Ascending aorta (tissue), 2 donors: ENCODE measurements at regions not wholly inside any gene's neighbourhood (a gene's known extent, or its start where the extent isn't known, plus 50 kb on each side); places are given as distances from the start of the nearest gene placed in this dataset.
A peak's percentile ranks its signal among the peaks of the same experiment; 100 is the strongest.
"Not testable (repeated sequence)": the region's sequence is repeated elsewhere in the genome, so short reads cannot be mapped to it uniquely, and the experiment has no call there.

Source experiments
- DNase-seq, 2 donors: peaks; one replicate each; pipeline ENCODE4 v3.0.0-alpha.2; 2019; ENCODE audit warnings: low spot score in 2 of 2
- H3K27ac ChIP-seq, 2 donors: fragments of 200-600 bp; sonication (generic); one replicate each; pipeline ENCODE4 v1.5.1; 2016 to 2017; ENCODE audit warnings: mild to moderate bottlenecking in 1 of 2
- H3K27me3 ChIP-seq: fragments of 200-600 bp; sonication (generic); one replicate; pipeline ENCODE4 v1.5.1; 2017
- H3K36me3 ChIP-seq, 2 donors: fragments of 200-600 bp; sonication (generic); one replicate each; pipeline ENCODE4 v1.5.1; 2016
- H3K4me1 ChIP-seq, 2 donors: fragments of 200-600 bp; sonication (generic); one replicate each; pipeline ENCODE4 v1.5.1; 2016 to 2017; ENCODE audit warnings: mild to moderate bottlenecking in 1 of 2
- H3K4me3 ChIP-seq, 2 donors: fragments of 200-600 bp; sonication (generic); one replicate each; pipeline ENCODE4 v1.5.1; 2016 to 2017; ENCODE audit warnings: mild to moderate bottlenecking in 1 of 2
- H3K9me3 ChIP-seq, 2 donors: fragments of 200-600 bp; sonication (generic); one replicate each; pipeline ENCODE4 v1.5.1; 2016
- intact Hi-C: fragments of 100-400 bp; cut with DNase I; formaldehyde crosslinking; loops from one replicate; pipeline ENCODE4 v1.15.1; 2023
- TF ChIP-seq, protein P1 (sequence below), 3 experiments: fragments of 200-600 bp in 2 of 3; fragments of 450-650 bp in 1 of 3; sonication (generic) in 2 of 3; IDR thresholded peaks; one replicate each; pipeline ENCODE4 v1.5.1; 2016 to 2019; ENCODE audit warnings: antibody characterized with exemption in 3 of 3, mild to moderate bottlenecking in 1 of 3, moderate library complexity in 1 of 3

DNA sequence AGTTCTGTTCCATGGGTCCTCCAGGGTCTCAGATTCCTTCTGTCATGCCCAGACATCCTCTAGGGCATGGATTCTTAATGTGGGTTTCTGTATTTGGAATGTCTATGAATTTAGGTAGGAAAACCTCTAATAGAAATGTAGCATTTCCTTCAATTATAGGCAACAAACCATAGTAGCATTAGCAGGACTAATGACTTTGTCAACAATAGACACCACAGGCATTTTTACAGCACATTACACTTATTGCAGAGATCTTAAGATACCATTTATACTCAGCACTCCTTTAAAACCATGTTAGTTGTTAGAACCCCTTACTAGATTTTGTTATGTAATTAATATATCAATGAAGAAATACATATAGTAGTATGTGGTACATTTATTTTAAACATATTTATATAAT, 77.8 kb upstream of the TBC1D5 start:
- H3K4me1 ChIP-seq = no peaks in the 10 kb centered on the region
- H3K27me3 ChIP-seq = no peaks in the 10 kb centered on the region
- H3K9me3 ChIP-seq = no peaks in the 10 kb centered on the region
- intact Hi-C loops = no loop called here
- no peak overlapping the region for H3K27ac ChIP-seq
- TF ChIP-seq, protein P1, sequence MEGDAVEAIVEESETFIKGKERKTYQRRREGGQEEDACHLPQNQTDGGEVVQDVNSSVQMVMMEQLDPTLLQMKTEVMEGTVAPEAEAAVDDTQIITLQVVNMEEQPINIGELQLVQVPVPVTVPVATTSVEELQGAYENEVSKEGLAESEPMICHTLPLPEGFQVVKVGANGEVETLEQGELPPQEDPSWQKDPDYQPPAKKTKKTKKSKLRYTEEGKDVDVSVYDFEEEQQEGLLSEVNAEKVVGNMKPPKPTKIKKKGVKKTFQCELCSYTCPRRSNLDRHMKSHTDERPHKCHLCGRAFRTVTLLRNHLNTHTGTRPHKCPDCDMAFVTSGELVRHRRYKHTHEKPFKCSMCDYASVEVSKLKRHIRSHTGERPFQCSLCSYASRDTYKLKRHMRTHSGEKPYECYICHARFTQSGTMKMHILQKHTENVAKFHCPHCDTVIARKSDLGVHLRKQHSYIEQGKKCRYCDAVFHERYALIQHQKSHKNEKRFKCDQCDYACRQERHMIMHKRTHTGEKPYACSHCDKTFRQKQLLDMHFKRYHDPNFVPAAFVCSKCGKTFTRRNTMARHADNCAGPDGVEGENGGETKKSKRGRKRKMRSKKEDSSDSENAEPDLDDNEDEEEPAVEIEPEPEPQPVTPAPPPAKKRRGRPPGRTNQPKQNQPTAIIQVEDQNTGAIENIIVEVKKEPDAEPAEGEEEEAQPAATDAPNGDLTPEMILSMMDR (IDR thresholded peaks at IDR 0.05) = no peak
- no peak for DNase-seq
- H3K36me3 ChIP-seq = no peaks in the 10 kb centered on the region
- no peak overlapping the region for H3K4me3 ChIP-seq

DNA sequence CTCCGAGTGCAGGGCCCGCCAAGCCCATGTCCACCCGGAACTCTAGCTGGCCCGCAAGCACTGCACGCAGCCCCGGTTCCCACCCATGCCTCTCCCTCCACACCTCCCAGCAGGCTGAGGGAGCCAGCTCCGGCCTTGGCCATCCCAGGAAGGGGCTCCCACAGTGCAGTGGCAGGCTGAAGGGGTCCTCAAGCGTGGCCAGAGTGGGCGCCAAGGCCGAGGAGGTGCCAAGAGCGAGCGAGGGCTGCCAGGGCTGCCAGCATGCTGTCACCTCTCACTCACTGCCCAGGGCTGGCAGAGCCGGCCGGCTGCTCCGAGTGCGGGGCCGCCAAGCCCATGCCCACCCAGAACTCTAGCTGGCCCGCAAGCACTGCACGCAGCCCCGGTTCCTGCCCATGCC, 75.5 kb upstream of the TBC1D5 start:
- H3K27ac ChIP-seq, H3K4me3 ChIP-seq, H3K27me3 ChIP-seq, intact Hi-C loops, H3K4me1 ChIP-seq, H3K9me3 ChIP-seq, H3K36me3 ChIP-seq, DNase-seq: not testable (repeated sequence)

DNA sequence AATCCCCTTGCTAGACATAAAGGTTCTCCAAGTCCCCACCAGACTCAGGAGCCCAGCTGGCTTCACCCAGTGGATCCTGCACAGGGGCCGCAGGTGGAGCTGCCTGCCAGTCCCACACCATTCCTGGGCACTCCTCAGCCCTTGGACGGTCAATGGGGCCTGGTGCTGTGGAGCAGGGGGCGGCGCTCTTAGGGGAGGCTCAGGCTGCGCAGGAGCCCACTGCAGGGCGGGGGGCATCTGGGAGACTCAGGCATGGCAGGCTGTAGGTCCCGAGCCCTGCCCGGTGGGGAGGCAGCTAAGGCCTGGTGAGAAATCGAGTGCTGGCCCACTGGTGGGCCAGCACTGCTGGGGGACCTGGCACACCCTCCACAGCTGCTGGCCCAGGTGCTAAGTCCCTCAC, 75.1 kb upstream of the TBC1D5 start:
- TF ChIP-seq, protein P1 (IDR thresholded peaks at IDR 0.05) = no peak
- intact Hi-C loops = no loop called here

DNA sequence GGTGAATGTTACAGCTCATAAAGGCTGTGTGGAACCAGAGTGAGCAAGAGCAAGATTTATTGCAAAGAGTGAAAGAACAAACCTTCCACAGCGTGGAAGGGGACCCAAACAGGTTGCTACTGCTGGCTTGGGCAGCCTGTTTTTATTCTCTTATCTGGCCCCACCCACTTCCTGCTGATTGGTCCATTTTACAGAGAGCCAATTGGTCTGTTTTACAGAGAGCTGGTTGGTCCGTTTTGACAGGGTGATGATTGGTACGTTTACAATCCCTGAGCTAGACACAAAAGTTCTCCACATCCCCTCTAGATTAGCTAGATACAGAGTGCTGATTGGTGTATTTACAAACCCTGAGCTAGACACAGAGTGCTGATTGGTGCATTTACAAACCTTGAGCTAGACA, 74.4 kb upstream of the TBC1D5 start:
- H3K4me1 ChIP-seq, H3K27ac ChIP-seq, DNase-seq, H3K4me3 ChIP-seq, H3K36me3 ChIP-seq, H3K9me3 ChIP-seq, H3K27me3 ChIP-seq, intact Hi-C loops: not testable (repeated sequence)

More for the DNA sequence above, 75.1 kb upstream of the TBC1D5 start:
- Histone ChIP-seq H3K27me3 (no peaks in the 10 kb centered on the region), H3K4me1 (no peaks in the 10 kb centered on the region), H3K27ac (no peak overlapping the region), H3K36me3 (no peaks in the 10 kb centered on the region), H3K9me3 (no peaks in the 10 kb centered on the region), H3K4me3 (no peak overlapping the region)
- no peak for DNase-seq

DNA sequence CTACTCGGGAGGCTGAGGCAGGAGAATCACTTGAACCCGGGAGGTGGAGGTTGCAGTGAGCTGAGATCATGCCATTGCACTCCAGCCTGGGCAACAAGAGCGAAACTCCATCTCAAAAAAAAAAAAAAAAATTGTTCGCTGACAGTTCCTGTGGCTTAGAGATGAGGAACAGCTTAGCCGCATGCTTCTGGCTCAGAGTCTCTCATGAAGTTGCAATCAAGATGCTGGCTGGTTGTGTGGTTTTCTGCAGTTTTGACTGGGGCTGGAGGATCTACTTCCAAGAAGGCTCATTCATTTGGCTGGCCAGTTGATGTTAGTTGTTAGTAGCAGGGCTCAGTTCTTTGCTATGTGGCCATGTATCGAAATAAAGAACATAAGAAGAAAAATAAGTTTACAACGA, 69.9 kb upstream of the TBC1D5 start:
- H3K4me1 ChIP-seq, intact Hi-C loops, H3K27ac ChIP-seq, H3K4me3 ChIP-seq, DNase-seq, H3K9me3 ChIP-seq, H3K27me3 ChIP-seq, H3K36me3 ChIP-seq: not testable (repeated sequence)

DNA sequence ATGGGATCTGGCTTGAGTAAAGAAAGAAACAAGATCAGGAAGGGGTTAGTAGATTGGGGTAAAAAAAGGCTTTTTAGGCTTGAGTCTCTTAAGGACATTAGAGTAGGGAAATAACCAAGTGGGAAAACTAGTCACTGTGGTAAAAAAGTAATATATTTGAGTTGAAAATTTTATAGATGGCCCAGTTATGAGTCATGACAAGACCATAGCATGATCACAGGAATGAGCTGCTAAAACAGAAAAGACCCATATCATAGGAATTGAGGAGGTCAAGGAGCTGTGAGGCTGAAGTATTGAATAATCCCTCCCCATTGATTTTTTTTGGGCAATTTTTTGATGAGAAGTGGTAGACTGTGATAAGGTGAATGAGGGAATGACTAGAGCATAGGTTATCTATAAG, 69.2 kb upstream of the TBC1D5 start:
- TF ChIP-seq, protein P1 (IDR thresholded peaks at IDR 0.05) = no peak
- Histone ChIP-seq H3K9me3 (no peaks in the 10 kb centered on the region), H3K27ac (no peak overlapping the region), H3K4me1 (no peaks in the 10 kb centered on the region), H3K36me3 (no peaks in the 10 kb centered on the region), H3K4me3 (no peak overlapping the region), H3K27me3 (no peaks in the 10 kb centered on the region)
- intact Hi-C loops = no loop called here
- no peak for DNase-seq

DNA sequence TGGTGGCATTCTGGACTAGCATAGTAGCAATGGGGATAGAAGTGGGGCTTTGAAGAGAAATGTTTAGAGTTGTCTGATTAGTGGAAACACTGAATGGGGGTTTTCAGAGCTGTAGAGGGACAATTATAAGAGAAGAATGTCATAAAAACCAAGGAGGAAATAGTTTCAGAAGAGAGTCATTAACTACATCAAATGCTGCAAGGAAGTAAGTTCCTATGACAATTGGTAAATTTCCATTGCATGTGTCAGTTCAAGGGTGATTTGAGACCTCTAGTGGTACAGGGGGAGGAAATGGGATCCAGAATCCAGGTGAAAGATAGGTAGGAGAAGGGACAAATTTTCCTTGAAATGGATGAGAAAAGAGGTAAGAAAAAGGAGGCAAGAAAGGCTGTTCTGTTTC, 68.3 kb upstream of the TBC1D5 start:
- DNase-seq = no peak
- Histone ChIP-seq H3K36me3 (no peaks in the 10 kb centered on the region), H3K9me3 (no peaks in the 10 kb centered on the region), H3K4me1 (no peaks in the 10 kb centered on the region), H3K27ac (no peak overlapping the region), H3K27me3 (no peaks in the 10 kb centered on the region), H3K4me3 (no peak overlapping the region)
- TF ChIP-seq, protein P1 (IDR thresholded peaks at IDR 0.05) = peak in 1 of 3 experiments; percentile 23
- intact Hi-C loops = no loop called here
